ENCODE measurements at regions not wholly inside any gene's neighbourhood (a gene's known extent, or its start where the extent isn't known, plus 50 kb on each side); places are given as distances from the start of the nearest gene placed in this dataset.

DNA sequence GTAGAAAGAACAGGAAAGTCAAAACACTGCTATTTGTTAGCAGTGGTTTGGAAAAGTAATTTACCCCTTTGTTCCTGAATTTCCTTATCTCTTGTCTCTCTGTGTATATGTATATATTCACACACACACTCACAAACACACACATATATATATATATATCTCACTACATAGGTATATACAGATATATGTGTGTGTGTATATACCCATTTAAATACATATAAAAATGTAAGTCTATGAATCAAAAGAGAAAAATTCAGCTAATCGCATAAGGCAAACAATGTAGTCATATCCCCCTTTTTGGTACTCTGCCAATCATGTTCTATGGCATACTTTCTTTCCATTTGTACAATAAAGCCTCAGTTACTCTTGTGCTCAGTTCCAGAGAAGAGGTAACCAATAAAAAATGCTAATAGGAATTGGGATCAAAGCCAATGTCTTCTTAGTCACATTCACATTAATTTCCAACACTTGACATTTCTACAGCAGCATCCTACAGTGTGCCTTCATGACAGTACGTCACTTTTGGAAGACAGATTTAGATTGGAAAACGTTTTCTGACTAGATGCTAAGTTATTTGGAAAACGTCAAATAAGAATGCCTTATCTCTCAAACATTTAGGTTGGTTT is 94.6 kb downstream of the MC4R start:
- TF ChIP-seq, protein P1, sequence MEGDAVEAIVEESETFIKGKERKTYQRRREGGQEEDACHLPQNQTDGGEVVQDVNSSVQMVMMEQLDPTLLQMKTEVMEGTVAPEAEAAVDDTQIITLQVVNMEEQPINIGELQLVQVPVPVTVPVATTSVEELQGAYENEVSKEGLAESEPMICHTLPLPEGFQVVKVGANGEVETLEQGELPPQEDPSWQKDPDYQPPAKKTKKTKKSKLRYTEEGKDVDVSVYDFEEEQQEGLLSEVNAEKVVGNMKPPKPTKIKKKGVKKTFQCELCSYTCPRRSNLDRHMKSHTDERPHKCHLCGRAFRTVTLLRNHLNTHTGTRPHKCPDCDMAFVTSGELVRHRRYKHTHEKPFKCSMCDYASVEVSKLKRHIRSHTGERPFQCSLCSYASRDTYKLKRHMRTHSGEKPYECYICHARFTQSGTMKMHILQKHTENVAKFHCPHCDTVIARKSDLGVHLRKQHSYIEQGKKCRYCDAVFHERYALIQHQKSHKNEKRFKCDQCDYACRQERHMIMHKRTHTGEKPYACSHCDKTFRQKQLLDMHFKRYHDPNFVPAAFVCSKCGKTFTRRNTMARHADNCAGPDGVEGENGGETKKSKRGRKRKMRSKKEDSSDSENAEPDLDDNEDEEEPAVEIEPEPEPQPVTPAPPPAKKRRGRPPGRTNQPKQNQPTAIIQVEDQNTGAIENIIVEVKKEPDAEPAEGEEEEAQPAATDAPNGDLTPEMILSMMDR (conservative IDR thresholded peaks at IDR 0.05 in 1 of 2, IDR thresholded peaks at IDR 0.05 in 1 of 2; ENCODE audit: extremely low read depth in 1 of 2, insufficient read depth in 1 of 2, low read depth in 1 of 2, low read length in 2 of 2), result no peak
- no peak for TF ChIP-seq EZH2 (IDR thresholded peaks at IDR 0.05; ENCODE audit: borderline replicate concordance, low read length)

All from mammary epithelial cell (primary cell).